ENCODE measurements at regions not wholly inside any gene's neighbourhood (a gene's known extent, or its start where the extent isn't known, plus 50 kb on each side); places are given as distances from the start of the nearest gene placed in this dataset.

DNA sequence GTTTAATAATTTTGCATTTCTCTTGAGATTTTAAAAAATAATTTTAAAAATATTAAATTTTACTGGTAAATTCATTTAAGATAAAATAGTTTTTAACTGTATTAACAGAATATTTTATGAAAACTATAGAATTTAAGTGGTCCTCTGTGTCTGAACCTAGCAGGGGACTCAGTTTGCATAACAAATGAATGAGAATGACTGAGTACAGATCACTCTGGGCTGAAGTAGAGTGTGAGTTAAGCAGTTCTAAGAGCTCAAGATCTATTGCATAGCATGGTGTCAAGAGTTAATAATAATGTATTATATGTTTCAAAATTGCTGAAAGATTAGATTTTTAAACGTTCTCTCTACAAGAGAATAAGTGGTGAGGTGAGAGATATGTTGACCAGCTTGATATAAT lies 348.3 kb upstream of the SLITRK1 start:
- TF ChIP-seq, protein P1, sequence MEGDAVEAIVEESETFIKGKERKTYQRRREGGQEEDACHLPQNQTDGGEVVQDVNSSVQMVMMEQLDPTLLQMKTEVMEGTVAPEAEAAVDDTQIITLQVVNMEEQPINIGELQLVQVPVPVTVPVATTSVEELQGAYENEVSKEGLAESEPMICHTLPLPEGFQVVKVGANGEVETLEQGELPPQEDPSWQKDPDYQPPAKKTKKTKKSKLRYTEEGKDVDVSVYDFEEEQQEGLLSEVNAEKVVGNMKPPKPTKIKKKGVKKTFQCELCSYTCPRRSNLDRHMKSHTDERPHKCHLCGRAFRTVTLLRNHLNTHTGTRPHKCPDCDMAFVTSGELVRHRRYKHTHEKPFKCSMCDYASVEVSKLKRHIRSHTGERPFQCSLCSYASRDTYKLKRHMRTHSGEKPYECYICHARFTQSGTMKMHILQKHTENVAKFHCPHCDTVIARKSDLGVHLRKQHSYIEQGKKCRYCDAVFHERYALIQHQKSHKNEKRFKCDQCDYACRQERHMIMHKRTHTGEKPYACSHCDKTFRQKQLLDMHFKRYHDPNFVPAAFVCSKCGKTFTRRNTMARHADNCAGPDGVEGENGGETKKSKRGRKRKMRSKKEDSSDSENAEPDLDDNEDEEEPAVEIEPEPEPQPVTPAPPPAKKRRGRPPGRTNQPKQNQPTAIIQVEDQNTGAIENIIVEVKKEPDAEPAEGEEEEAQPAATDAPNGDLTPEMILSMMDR (IDR thresholded peaks at IDR 0.05) = no peak
- no peak for TF ChIP-seq POLR2A (IDR thresholded peaks at IDR 0.05)
- no peak for TF ChIP-seq POLR2AphosphoS5 (IDR thresholded peaks at IDR 0.05)
- TF ChIP-seq EP300 (IDR thresholded peaks at IDR 0.05) = no peak

Data from upper lobe of left lung (tissue), 4 donors.